ENCODE measurements at regions not wholly inside any gene's neighbourhood (a gene's known extent, or its start where the extent isn't known, plus 50 kb on each side); places are given as distances from the start of the nearest gene placed in this dataset.
A peak's percentile ranks its signal among the peaks of the same experiment; 100 is the strongest.

- Mint-ChIP-seq H3K4me3 (no peak overlapping the region), H3K36me3 (ENCODE audit: low read depth) (no peaks in the 10 kb centered on the region), H3K27ac (no peak overlapping the region), H3K4me1 (peaks cover 10% of the 10 kb centered on the region), H3K27me3 (ENCODE audit: low read depth) (peaks cover 3% of the 10 kb centered on the region), H3K9me3 (no peaks in the 10 kb centered on the region)
- TF ChIP-seq CTCF (IDR thresholded peaks at IDR 0.05; ENCODE audit: unreplicated experiment in 3 of 3): no peak
Observed at GRCh38 chr2:18122544-18123210, 244.2 kb downstream of the KCNS3 start.

- Mint-ChIP-seq H3K27me3 (ENCODE audit: low read depth) (peaks cover 3% of the 10 kb centered on the region), H3K36me3 (ENCODE audit: low read depth) (no peaks in the 10 kb centered on the region), H3K9me3 (peaks cover 2% of the 10 kb centered on the region), H3K4me1 (peaks cover 10% of the 10 kb centered on the region), H3K27ac (peak overlapping the region in 2 of 3 experiments; percentile 2 to 26), H3K4me3 (no peak overlapping the region)
- TF ChIP-seq CTCF (IDR thresholded peaks at IDR 0.05; ENCODE audit: unreplicated experiment in 3 of 3): no peak
Observed at GRCh38 chr2:18119883-18120282, 241.4 kb downstream of the KCNS3 start.

GRCh38 chr2:18118703-18119102, 240.2 kb downstream of the KCNS3 start:
- no peaks in the 10 kb centered on the region for H3K36me3 Mint-ChIP-seq (ENCODE audit: low read depth)
- peaks cover 3% of the 10 kb centered on the region for H3K27me3 Mint-ChIP-seq (ENCODE audit: low read depth)
- no peak overlapping the region for H3K27ac Mint-ChIP-seq
- peaks cover 10% of the 10 kb centered on the region for H3K4me1 Mint-ChIP-seq
- H3K9me3 Mint-ChIP-seq: peaks cover 2% of the 10 kb centered on the region
- TF ChIP-seq CTCF (IDR thresholded peaks at IDR 0.05; ENCODE audit: unreplicated experiment in 3 of 3): no peak
- H3K4me3 Mint-ChIP-seq: no peak overlapping the region

- no peak for TF ChIP-seq CTCF (IDR thresholded peaks at IDR 0.05; ENCODE audit: unreplicated experiment in 3 of 3)
- Mint-ChIP-seq H3K4me3 (no peak overlapping the region), H3K27me3 (ENCODE audit: low read depth) (peaks cover 3% of the 10 kb centered on the region), H3K36me3 (ENCODE audit: low read depth) (no peaks in the 10 kb centered on the region), H3K27ac (no peak overlapping the region), H3K4me1 (no peaks in the 10 kb centered on the region), H3K9me3 (peaks cover 2% of the 10 kb centered on the region)
Observed at GRCh38 chr2:18117592-18117991, 239.1 kb downstream of the KCNS3 start.

GRCh38 chr2:18110222-18110621, 231.8 kb downstream of the KCNS3 start:
- no peak overlapping the region for H3K27ac Mint-ChIP-seq
- TF ChIP-seq CTCF (IDR thresholded peaks at IDR 0.05; ENCODE audit: unreplicated experiment in 3 of 3): no peak
- no peaks in the 10 kb centered on the region for H3K4me1 Mint-ChIP-seq
- no peaks in the 10 kb centered on the region for H3K9me3 Mint-ChIP-seq
- H3K4me3 Mint-ChIP-seq: no peak overlapping the region
- H3K36me3 Mint-ChIP-seq (ENCODE audit: low read depth): no peaks in the 10 kb centered on the region
- no peaks in the 10 kb centered on the region for H3K27me3 Mint-ChIP-seq (ENCODE audit: low read depth)

GRCh38 chr2:18106841-18107240, 228.4 kb downstream of the KCNS3 start:
- no peaks in the 10 kb centered on the region for H3K36me3 Mint-ChIP-seq (ENCODE audit: low read depth)
- TF ChIP-seq CTCF (IDR thresholded peaks at IDR 0.05; ENCODE audit: unreplicated experiment in 3 of 3): no peak
- no peak overlapping the region for H3K27ac Mint-ChIP-seq
- H3K4me1 Mint-ChIP-seq: no peaks in the 10 kb centered on the region
- no peak overlapping the region for H3K4me3 Mint-ChIP-seq
- no peaks in the 10 kb centered on the region for H3K9me3 Mint-ChIP-seq
- H3K27me3 Mint-ChIP-seq (ENCODE audit: low read depth): no peaks in the 10 kb centered on the region
